ENCODE measurements at regions not wholly inside any gene's neighbourhood (a gene's known extent, or its start where the extent isn't known, plus 50 kb on each side); places are given as distances from the start of the nearest gene placed in this dataset.

GRCh38 chr3:13258280-13258679, 161.8 kb downstream of the NUP210 start:
- Histone ChIP-seq H3K9ac (ENCODE audit: low read depth, low read length) (no peak overlapping the region), H3K4me1 (ENCODE audit: control insufficient read depth, insufficient read depth, low read length) (no peaks in the 10 kb centered on the region), H3K9me3 (ENCODE audit: control insufficient read depth, insufficient read depth, low read length) (no peaks in the 10 kb centered on the region), H3K4me3 (ENCODE audit: low read depth, low read length) (no peak overlapping the region), H3K36me3 (ENCODE audit: control insufficient read depth, insufficient read depth, low read length) (no peaks in the 10 kb centered on the region), H3K27me3 (ENCODE audit: control insufficient read depth, insufficient read depth, low read length) (no peaks in the 10 kb centered on the region)

GRCh38 chr3:13257666-13258065, 162.5 kb downstream of the NUP210 start:
- Histone ChIP-seq H3K27me3 (ENCODE audit: control insufficient read depth, insufficient read depth, low read length) (no peaks in the 10 kb centered on the region), H3K4me1 (ENCODE audit: control insufficient read depth, insufficient read depth, low read length) (no peaks in the 10 kb centered on the region), H3K36me3 (ENCODE audit: control insufficient read depth, insufficient read depth, low read length) (no peaks in the 10 kb centered on the region), H3K9me3 (ENCODE audit: control insufficient read depth, insufficient read depth, low read length) (no peaks in the 10 kb centered on the region), H3K9ac (ENCODE audit: low read depth, low read length) (no peak overlapping the region), H3K4me3 (ENCODE audit: low read depth, low read length) (no peak overlapping the region)

DNA sequence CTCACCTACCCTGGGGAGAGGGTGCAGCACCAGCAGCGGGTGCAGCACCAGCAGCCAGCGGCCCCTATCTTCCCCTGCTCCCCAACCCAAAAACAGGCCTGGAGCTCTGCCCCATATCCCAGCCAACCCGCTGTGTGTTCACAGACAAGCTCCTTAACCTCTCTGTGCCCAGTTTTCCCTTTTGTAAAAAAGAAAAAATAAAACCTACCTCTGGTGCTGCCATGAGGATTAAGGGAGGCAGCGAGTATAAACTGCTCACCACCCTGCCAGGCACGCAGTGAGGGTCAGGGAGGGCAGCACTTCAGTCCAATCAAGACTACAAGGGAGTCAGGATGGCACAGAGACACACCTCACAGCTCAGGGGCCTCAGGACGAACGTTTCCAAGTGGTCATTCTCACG, 163.3 kb downstream of the NUP210 start:
- no peaks in the 10 kb centered on the region for H3K27me3 ChIP-seq (ENCODE audit: control insufficient read depth, insufficient read depth, low read length)
- no peaks in the 10 kb centered on the region for H3K9me3 ChIP-seq (ENCODE audit: control insufficient read depth, insufficient read depth, low read length)
- no peaks in the 10 kb centered on the region for H3K36me3 ChIP-seq (ENCODE audit: control insufficient read depth, insufficient read depth, low read length)
- H3K9ac ChIP-seq (ENCODE audit: low read depth, low read length): no peak overlapping the region
- no peaks in the 10 kb centered on the region for H3K4me1 ChIP-seq (ENCODE audit: control insufficient read depth, insufficient read depth, low read length)
- no peak overlapping the region for H3K4me3 ChIP-seq (ENCODE audit: low read depth, low read length)

GRCh38 chr3:13254028-13254951, 165.8 kb downstream of the NUP210 start:
- no peaks in the 10 kb centered on the region for H3K4me1 ChIP-seq (ENCODE audit: control insufficient read depth, insufficient read depth, low read length)
- no peaks in the 10 kb centered on the region for H3K9me3 ChIP-seq (ENCODE audit: control insufficient read depth, insufficient read depth, low read length)
- no peak overlapping the region for H3K9ac ChIP-seq (ENCODE audit: low read depth, low read length)
- H3K27me3 ChIP-seq (ENCODE audit: control insufficient read depth, insufficient read depth, low read length): no peaks in the 10 kb centered on the region
- H3K4me3 ChIP-seq (ENCODE audit: low read depth, low read length): no peak overlapping the region
- no peaks in the 10 kb centered on the region for H3K36me3 ChIP-seq (ENCODE audit: control insufficient read depth, insufficient read depth, low read length)

DNA sequence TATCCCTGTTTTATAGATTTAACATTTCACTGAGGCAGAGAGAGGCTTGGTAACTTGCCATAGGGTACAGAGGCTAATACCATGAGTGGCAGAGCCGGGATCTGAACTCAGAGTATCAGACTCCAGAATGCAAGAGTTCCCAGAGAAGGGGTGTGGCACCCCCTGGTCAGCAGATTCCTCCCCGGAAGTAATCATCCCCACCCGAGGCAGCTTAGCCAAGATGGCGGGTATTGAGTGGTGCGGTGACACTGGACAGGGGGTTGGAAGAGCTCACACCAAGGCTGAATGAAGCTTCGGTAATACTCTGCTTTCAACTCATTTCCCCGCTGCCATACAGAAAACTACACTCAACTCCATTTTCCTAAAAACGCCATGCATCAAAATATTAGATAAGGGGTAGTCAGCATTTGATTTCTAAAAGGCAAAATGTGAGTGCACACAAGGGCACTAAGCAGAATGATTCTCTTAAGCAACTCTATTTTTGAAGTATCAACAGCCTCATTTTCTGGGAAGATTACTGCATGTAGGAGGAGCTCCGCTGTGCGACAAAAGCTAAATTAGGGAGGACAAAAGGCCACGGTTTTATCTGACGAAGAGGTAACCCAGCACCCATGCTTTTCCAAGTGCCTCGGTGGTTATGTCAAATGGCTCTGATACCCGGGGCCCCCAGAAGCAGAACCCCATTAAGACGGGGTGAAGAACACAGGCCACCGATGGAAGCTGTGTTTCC, 166.7 kb downstream of the NUP210 start:
- no peaks in the 10 kb centered on the region for H3K36me3 ChIP-seq (ENCODE audit: control insufficient read depth, insufficient read depth, low read length)
- H3K9ac ChIP-seq (ENCODE audit: low read depth, low read length): no peak overlapping the region
- H3K4me3 ChIP-seq (ENCODE audit: low read depth, low read length): no peak overlapping the region
- no peaks in the 10 kb centered on the region for H3K9me3 ChIP-seq (ENCODE audit: control insufficient read depth, insufficient read depth, low read length)
- no peaks in the 10 kb centered on the region for H3K27me3 ChIP-seq (ENCODE audit: control insufficient read depth, insufficient read depth, low read length)
- no peaks in the 10 kb centered on the region for H3K4me1 ChIP-seq (ENCODE audit: control insufficient read depth, insufficient read depth, low read length)

- Histone ChIP-seq H3K27me3 (ENCODE audit: control insufficient read depth, insufficient read depth, low read length) (no peaks in the 10 kb centered on the region), H3K36me3 (ENCODE audit: control insufficient read depth, insufficient read depth, low read length) (no peaks in the 10 kb centered on the region), H3K9me3 (ENCODE audit: control insufficient read depth, insufficient read depth, low read length) (no peaks in the 10 kb centered on the region), H3K4me3 (ENCODE audit: low read depth, low read length) (no peak overlapping the region), H3K9ac (ENCODE audit: low read depth, low read length) (no peak overlapping the region), H3K4me1 (ENCODE audit: control insufficient read depth, insufficient read depth, low read length) (no peaks in the 10 kb centered on the region)
Measured at GRCh38 chr3:13252207-13252606, 167.9 kb downstream of the NUP210 start.

GRCh38 chr3:13251166-13251903, 168.8 kb downstream of the NUP210 start:
- Histone ChIP-seq H3K9me3 (ENCODE audit: control insufficient read depth, insufficient read depth, low read length) (no peaks in the 10 kb centered on the region), H3K4me1 (ENCODE audit: control insufficient read depth, insufficient read depth, low read length) (no peaks in the 10 kb centered on the region), H3K9ac (ENCODE audit: low read depth, low read length) (no peak overlapping the region), H3K4me3 (ENCODE audit: low read depth, low read length) (no peak overlapping the region), H3K36me3 (ENCODE audit: control insufficient read depth, insufficient read depth, low read length) (no peaks in the 10 kb centered on the region), H3K27me3 (ENCODE audit: control insufficient read depth, insufficient read depth, low read length) (no peaks in the 10 kb centered on the region)

DNA sequence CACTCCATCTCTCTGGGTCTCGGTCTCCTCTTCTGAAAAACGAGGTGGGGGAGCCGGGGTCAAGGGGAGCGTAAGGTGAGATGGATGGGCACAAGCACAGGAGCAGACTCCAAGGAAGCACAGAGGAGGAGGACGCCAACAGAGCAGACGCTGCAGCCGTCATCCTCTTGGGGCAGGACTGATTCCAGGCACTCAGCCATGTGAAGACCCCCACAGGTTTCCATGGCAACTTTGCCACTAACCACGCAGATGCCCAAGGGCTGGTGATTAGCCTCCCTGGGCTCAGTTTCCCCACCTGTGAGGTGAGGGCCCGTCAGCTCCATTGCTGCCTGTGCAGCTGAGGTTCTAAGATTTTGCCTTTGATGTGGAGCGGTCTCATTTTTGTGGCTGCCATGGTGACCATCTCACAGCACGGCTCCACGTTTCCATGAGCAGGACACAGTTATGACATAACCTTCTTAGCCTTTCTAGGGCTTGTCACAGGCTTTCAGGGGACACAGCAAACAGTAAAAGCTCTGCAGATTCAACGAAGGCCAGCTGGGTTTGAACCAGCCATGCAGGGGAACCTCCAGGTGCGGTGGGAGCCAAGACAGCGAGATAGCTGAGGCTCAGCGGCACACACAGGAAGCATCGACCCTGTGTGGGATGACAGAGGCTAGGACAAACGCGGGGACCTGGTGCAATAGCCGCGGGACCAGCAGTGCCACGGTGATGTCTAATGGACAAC, 170.3 kb downstream of the NUP210 start:
- no peaks in the 10 kb centered on the region for H3K36me3 ChIP-seq (ENCODE audit: control insufficient read depth, insufficient read depth, low read length)
- no peak overlapping the region for H3K4me3 ChIP-seq (ENCODE audit: low read depth, low read length)
- H3K4me1 ChIP-seq (ENCODE audit: control insufficient read depth, insufficient read depth, low read length): no peaks in the 10 kb centered on the region
- H3K9ac ChIP-seq (ENCODE audit: low read depth, low read length): no peak overlapping the region
- no peaks in the 10 kb centered on the region for H3K27me3 ChIP-seq (ENCODE audit: control insufficient read depth, insufficient read depth, low read length)
- no peaks in the 10 kb centered on the region for H3K9me3 ChIP-seq (ENCODE audit: control insufficient read depth, insufficient read depth, low read length)

DNA sequence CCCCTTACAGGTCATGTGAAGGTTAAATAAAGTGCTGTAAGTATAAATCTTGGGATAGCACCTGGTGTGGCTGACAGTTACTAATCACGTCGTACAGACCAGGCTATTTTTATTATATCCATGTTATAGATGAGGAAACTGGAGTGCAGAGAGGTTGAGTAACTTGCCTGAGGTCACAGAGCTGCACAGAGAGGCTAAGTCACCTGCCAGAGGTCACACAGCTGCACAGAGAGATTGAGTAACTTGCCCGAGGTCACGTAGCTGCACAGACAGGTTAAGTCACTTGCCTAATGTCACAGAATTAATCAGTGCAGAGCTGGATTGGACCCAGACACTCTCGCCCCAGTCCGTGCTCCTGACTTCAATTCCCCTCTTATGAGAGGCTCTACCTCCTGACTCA, 171.5 kb downstream of the NUP210 start:
- no peak overlapping the region for H3K4me3 ChIP-seq (ENCODE audit: low read depth, low read length)
- H3K36me3 ChIP-seq (ENCODE audit: control insufficient read depth, insufficient read depth, low read length): peaks cover 2% of the 10 kb centered on the region
- H3K4me1 ChIP-seq (ENCODE audit: control insufficient read depth, insufficient read depth, low read length): no peaks in the 10 kb centered on the region
- H3K9me3 ChIP-seq (ENCODE audit: control insufficient read depth, insufficient read depth, low read length): no peaks in the 10 kb centered on the region
- no peaks in the 10 kb centered on the region for H3K27me3 ChIP-seq (ENCODE audit: control insufficient read depth, insufficient read depth, low read length)
- H3K9ac ChIP-seq (ENCODE audit: low read depth, low read length): no peak overlapping the region

DNA sequence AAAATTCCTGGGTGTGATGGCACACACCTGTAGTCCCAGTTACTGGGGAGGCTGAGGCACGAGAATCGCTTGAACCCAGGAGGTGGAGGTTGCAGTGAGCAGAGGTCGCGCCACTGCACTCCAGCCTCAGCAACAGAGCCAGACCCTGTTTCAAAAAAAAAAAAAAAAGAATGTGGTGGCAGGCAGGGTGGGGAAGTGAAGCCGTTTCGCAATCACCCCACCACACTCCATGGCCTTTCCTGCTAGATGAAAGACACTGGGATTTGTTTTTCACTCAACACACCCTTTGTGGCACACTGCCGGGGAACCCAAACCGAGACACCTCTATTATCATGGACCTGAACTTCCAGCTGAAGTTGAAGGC, 172.4 kb upstream of the IQSEC1 start:
- Histone ChIP-seq H3K4me3 (ENCODE audit: low read depth, low read length) (no peak overlapping the region), H3K4me1 (ENCODE audit: control insufficient read depth, insufficient read depth, low read length) (no peaks in the 10 kb centered on the region), H3K9ac (ENCODE audit: low read depth, low read length) (no peak overlapping the region), H3K9me3 (ENCODE audit: control insufficient read depth, insufficient read depth, low read length) (no peaks in the 10 kb centered on the region), H3K36me3 (ENCODE audit: control insufficient read depth, insufficient read depth, low read length) (peaks cover 3% of the 10 kb centered on the region), H3K27me3 (ENCODE audit: control insufficient read depth, insufficient read depth, low read length) (no peaks in the 10 kb centered on the region)

GRCh38 chr3:13243586-13243985, 170.4 kb upstream of the IQSEC1 start:
- H3K4me1 ChIP-seq (ENCODE audit: control insufficient read depth, insufficient read depth, low read length): no peaks in the 10 kb centered on the region
- no peak overlapping the region for H3K9ac ChIP-seq (ENCODE audit: low read depth, low read length)
- H3K4me3 ChIP-seq (ENCODE audit: low read depth, low read length): no peak overlapping the region
- peaks cover 3% of the 10 kb centered on the region for H3K36me3 ChIP-seq (ENCODE audit: control insufficient read depth, insufficient read depth, low read length)
- no peaks in the 10 kb centered on the region for H3K27me3 ChIP-seq (ENCODE audit: control insufficient read depth, insufficient read depth, low read length)
- no peaks in the 10 kb centered on the region for H3K9me3 ChIP-seq (ENCODE audit: control insufficient read depth, insufficient read depth, low read length)
